Spinal cord (tissue), 9 donors: ENCODE measurements at regions not wholly inside any gene's neighbourhood (a gene's known extent, or its start where the extent isn't known, plus 50 kb on each side); places are given as distances from the start of the nearest gene placed in this dataset.
A peak's percentile ranks its signal among the peaks of the same experiment; 100 is the strongest.

Experiments used
- DNase-seq, 6 donors: peaks; one replicate each; pipeline versions ENCODE4 v3.0.0 to v3.0.0-alpha.2; 2013 to 2015; ENCODE audit warnings: low spot score in 6 of 6, low read depth in 4 of 6
- H3K27ac ChIP-seq: one replicate; pipeline ENCODE4 v1.5.1; 2013; ENCODE audit warnings: low read depth, low read length, control low read depth
- H3K27me3 ChIP-seq: one replicate; pipeline ENCODE4 v1.6.1; 2013; ENCODE audit warnings: low read length; ENCODE audit not compliant: control insufficient read depth, insufficient read depth
- H3K36me3 ChIP-seq: one replicate; pipeline ENCODE4 v1.6.1; 2013; ENCODE audit warnings: low read length; ENCODE audit not compliant: control insufficient read depth, insufficient read depth
- H3K4me1 ChIP-seq: one replicate; pipeline ENCODE4 v1.6.1; 2013; ENCODE audit warnings: low read length; ENCODE audit not compliant: control insufficient read depth, insufficient read depth
- H3K4me3 ChIP-seq: one replicate; pipeline ENCODE4 v1.5.1; 2013; ENCODE audit warnings: low read depth, low read length, control low read depth
- H3K9me3 ChIP-seq: one replicate; pipeline ENCODE4 v1.6.1; 2013; ENCODE audit warnings: low read length; ENCODE audit not compliant: control insufficient read depth, insufficient read depth
- WGBS: methylation state at CpG from one replicate; pipeline ENCODE4 v1.1.5; 2013; ENCODE audit warnings: missing lambda C conversion rate; ENCODE audit not compliant: insufficient coverage; 5-methylcytosine and 5-hydroxymethylcytosine counted together
- donor health status: healthy.

DNA sequence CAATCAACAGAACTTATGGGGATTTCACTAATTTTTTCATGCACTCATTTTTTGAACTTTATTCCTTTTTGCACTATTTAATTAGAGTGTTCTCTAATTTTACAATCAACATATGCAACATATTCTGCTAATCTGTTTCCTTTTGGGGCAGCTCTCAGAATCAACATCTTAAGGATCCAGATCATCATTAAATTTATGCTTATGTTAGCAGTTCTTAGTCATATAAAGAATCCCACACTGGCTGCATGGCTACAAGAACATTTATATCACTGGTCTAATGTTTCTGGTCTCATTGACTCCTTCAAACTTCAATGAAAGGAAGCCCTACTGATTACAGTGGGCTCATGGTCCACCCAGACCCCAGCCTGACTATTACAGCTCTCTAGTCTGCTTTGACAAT lies 245.2 kb downstream of the RBM26 start:
- no peaks in the 10 kb centered on the region for H3K27me3 ChIP-seq
- no peak overlapping the region for H3K27ac ChIP-seq
- H3K36me3 ChIP-seq, result no peaks in the 10 kb centered on the region
- no peak for DNase-seq
- no peaks in the 10 kb centered on the region for H3K9me3 ChIP-seq
- H3K4me1 ChIP-seq, result no peaks in the 10 kb centered on the region
- H3K4me3 ChIP-seq, result no peak overlapping the region

- no peak overlapping the region for H3K27ac ChIP-seq
- H3K4me1 ChIP-seq, result no peaks in the 10 kb centered on the region
- no peaks in the 10 kb centered on the region for H3K36me3 ChIP-seq
- H3K27me3 ChIP-seq, result no peaks in the 10 kb centered on the region
- H3K4me3 ChIP-seq, result no peak overlapping the region
- no CpG with 5 or more reads among the region's 2 CpGs for WGBS
- DNase-seq, result peak in 1 of 6 donors; percentile 15
- H3K9me3 ChIP-seq, result no peaks in the 10 kb centered on the region
Measured at GRCh38 chr13:79155883-79156282, 250.2 kb downstream of the RBM26 start.

- no CpG with 5 or more reads among the region's 1 CpG for WGBS
- Histone ChIP-seq H3K4me1 (no peaks in the 10 kb centered on the region), H3K4me3 (no peak overlapping the region), H3K9me3 (no peaks in the 10 kb centered on the region), H3K27ac (no peak overlapping the region), H3K27me3 (no peaks in the 10 kb centered on the region), H3K36me3 (no peaks in the 10 kb centered on the region)
- DNase-seq, result no peak
Measured at GRCh38 chr13:79149210-79149609, 256.8 kb downstream of the RBM26 start.

DNA sequence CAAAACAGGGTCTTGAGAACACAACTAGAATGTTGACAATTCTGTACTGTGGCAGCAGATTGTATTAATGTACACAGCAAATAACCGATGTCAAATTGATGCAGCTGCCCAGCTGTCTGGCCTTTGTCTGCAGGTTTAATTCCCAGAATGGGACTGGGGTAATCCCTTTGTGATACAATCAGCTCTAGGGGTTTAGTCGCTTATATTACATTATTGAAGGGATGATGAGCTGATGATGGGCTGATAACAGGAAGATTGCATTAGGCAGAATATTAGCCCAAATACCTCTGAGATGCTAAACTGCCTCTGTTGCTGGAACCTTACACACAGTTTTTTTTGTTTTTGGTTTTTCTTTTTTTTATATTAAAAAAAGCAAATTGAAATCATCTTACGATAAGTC lies 265.0 kb downstream of the RBM26 start:
- Histone ChIP-seq H3K4me1 (no peaks in the 10 kb centered on the region), H3K27me3 (no peaks in the 10 kb centered on the region), H3K27ac (no peak overlapping the region), H3K9me3 (no peaks in the 10 kb centered on the region), H3K4me3 (no peak overlapping the region), H3K36me3 (no peaks in the 10 kb centered on the region)
- WGBS, result 75% methylated on average over 1 of the region's 3 CpGs
- no peak for DNase-seq

GRCh38 chr13:79128158-79128557 lies 277.9 kb downstream of the RBM26 start:
- no peak overlapping the region for H3K4me3 ChIP-seq
- H3K27me3 ChIP-seq, result no peaks in the 10 kb centered on the region
- H3K9me3 ChIP-seq, result no peaks in the 10 kb centered on the region
- no peak for DNase-seq
- no peak overlapping the region for H3K27ac ChIP-seq
- H3K4me1 ChIP-seq, result no peaks in the 10 kb centered on the region
- WGBS, result no CpG with 5 or more reads among the region's 2 CpGs
- H3K36me3 ChIP-seq, result no peaks in the 10 kb centered on the region

GRCh38 chr13:79126706-79127105 lies 279.3 kb downstream of the RBM26 start:
- DNase-seq, result no peak
- no CpG with 5 or more reads among the region's 1 CpG for WGBS
- no peaks in the 10 kb centered on the region for H3K9me3 ChIP-seq
- no peaks in the 10 kb centered on the region for H3K36me3 ChIP-seq
- no peak overlapping the region for H3K27ac ChIP-seq
- no peak overlapping the region for H3K4me3 ChIP-seq
- H3K4me1 ChIP-seq, result no peaks in the 10 kb centered on the region
- no peaks in the 10 kb centered on the region for H3K27me3 ChIP-seq

GRCh38 chr13:79124183-79124582 lies 281.9 kb downstream of the RBM26 start:
- Histone ChIP-seq H3K4me3 (no peak overlapping the region), H3K36me3 (no peaks in the 10 kb centered on the region), H3K9me3 (no peaks in the 10 kb centered on the region), H3K4me1 (no peaks in the 10 kb centered on the region), H3K27ac (no peak overlapping the region), H3K27me3 (no peaks in the 10 kb centered on the region)
- no CpG with 5 or more reads among the region's 2 CpGs for WGBS
- DNase-seq, result no peak

DNA sequence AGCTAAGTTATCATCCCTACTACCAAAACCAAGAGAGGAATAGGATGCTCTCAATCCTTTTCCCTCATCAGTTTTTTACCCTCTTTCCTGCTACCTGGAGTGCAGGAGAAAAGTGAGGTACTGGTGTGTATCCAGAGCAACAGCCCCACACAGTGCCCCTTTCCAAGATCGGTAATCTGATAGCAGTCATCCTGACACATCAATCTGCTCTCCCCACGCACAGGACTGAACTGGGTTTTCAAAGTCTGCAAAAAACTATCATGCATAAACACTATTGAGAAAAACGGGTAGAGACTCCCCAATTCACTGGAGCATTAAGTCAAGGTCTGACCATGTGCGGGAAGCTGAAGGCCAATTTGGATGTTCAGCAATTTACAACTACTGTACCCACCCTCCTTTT lies 284.8 kb downstream of the RBM26 start:
- no peaks in the 10 kb centered on the region for H3K4me1 ChIP-seq
- no peaks in the 10 kb centered on the region for H3K36me3 ChIP-seq
- H3K4me3 ChIP-seq, result no peak overlapping the region
- WGBS, result 81% methylated on average over 3 of the region's 4 CpGs
- no peaks in the 10 kb centered on the region for H3K27me3 ChIP-seq
- H3K9me3 ChIP-seq, result no peaks in the 10 kb centered on the region
- DNase-seq, result no peak
- no peak overlapping the region for H3K27ac ChIP-seq

- no peaks in the 10 kb centered on the region for H3K4me1 ChIP-seq
- WGBS, result 91% methylated on average over 31 of the region's 34 CpGs
- DNase-seq, result no peak
Measured at GRCh38 chr13:79119578-79120107, 286.4 kb downstream of the RBM26 start.

GRCh38 chr13:79112016-79112415 lies 294.0 kb downstream of the RBM26 start:
- Histone ChIP-seq H3K4me1 (no peaks in the 10 kb centered on the region), H3K9me3 (no peaks in the 10 kb centered on the region), H3K36me3 (no peaks in the 10 kb centered on the region), H3K27me3 (no peaks in the 10 kb centered on the region), H3K27ac (no peak overlapping the region), H3K4me3 (no peak overlapping the region)
- DNase-seq, result peak in 3 of 6 donors; percentile 6 to 75 (median 72)

More at GRCh38 chr13:79119578-79120107, 286.4 kb downstream of the RBM26 start:
- Histone ChIP-seq H3K9me3 (no peaks in the 10 kb centered on the region), H3K36me3 (no peaks in the 10 kb centered on the region), H3K4me3 (no peak overlapping the region), H3K27ac (no peak overlapping the region), H3K27me3 (no peaks in the 10 kb centered on the region)
